HG03196 (cell line): ENCODE measurements at regions not wholly inside any gene's neighbourhood (a gene's known extent, or its start where the extent isn't known, plus 50 kb on each side); places are given as distances from the start of the nearest gene placed in this dataset.

Source experiments
- ATAC-seq: cut with Tn5 transposase; IDR thresholded peaks from one replicate; pipeline ENCODE4 v1.9.1; 2021; ENCODE audit not compliant: unreplicated experiment

- no peak for ATAC-seq
Measured at GRCh38 chr9:78559449-78559885, 262.5 kb downstream of the PSAT1 start.

- no peak for ATAC-seq
Measured at GRCh38 chr9:78562021-78562420, 265.1 kb downstream of the PSAT1 start.

- ATAC-seq: no peak
Measured at GRCh38 chr9:78563269-78563668, 266.3 kb downstream of the PSAT1 start.

GRCh38 chr9:78565481-78565880 lies 268.6 kb downstream of the PSAT1 start:
- ATAC-seq: no peak

DNA sequence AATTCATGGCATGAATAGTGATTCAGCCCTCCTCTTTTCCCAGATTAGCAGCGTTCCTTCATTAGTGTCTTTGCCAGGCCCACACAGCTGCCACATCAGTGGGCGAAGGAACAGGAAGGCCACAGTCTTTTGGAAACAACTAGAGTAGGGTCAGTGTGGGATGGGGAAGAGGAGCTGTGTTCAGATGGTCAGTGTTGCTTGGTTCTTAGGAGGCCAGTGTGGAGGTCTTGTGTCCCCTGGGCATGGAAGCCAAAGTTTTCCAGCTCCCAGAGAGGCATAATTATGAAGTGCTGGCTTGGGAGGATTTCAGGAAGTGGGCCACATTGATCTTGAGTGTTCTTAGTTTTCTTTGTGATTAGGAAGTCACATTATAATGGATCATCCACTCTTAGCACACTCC lies 269.6 kb downstream of the PSAT1 start:
- no peak for ATAC-seq

GRCh38 chr9:78566948-78567675 lies 270.2 kb downstream of the PSAT1 start:
- ATAC-seq: no peak

DNA sequence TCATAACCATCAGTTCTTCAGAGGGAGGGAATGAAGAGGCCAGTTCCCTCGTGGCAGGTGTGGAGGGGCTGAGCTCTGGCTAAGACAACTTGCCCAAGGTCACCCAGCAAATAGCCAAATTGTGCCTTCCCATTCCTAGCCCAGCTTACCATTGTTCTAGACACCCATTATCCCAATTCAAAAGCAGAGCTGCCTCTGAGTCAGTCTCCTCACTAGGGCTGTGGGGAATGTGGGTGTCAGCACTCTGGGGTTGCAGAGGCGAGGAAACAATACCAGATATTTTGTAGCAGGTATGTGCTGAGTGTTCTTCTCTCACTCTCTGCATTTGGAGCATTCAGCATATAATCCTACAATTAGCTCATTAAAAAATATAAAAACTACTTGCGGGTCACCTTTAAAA lies 270.8 kb downstream of the PSAT1 start:
- no peak for ATAC-seq

DNA sequence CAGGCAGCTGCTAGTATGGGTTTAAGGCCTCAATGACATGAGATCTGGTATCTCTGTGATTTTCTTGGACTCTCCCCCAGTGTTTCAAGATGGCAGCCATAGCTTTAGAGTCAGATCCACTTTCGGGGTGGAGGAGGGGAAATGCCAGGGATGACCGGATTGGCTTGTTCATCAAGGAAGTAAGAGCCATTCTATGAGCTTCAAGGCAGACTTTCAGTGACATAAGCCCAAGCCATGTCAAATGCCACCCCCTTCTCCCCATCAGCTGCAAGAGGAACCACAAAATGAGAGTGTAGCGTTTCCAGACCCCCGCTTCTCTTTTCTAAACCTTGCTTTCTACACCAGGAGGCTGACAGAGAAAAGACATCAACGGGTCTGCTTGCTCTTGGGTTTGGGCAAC lies 271.8 kb downstream of the PSAT1 start:
- ATAC-seq: no peak

DNA sequence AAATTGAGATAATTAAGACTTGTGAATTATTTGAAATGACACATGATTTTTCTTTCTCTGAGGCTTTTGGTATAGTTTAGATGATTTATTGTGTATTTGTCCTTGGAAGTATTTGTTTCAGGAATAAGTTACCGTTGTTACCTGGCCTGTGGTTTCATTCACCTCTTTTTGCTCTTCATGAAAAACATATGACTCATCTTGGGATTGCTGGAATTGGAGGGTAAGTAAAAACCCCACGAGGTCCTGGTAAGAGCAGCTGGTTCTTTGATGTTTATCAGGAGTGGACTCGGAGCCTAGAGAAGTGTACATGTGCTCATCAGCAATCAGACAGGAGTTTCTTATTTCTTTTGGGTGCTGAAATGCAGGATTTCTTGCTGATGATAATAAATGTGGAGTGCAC lies 275.3 kb downstream of the PSAT1 start:
- ATAC-seq: no peak

DNA sequence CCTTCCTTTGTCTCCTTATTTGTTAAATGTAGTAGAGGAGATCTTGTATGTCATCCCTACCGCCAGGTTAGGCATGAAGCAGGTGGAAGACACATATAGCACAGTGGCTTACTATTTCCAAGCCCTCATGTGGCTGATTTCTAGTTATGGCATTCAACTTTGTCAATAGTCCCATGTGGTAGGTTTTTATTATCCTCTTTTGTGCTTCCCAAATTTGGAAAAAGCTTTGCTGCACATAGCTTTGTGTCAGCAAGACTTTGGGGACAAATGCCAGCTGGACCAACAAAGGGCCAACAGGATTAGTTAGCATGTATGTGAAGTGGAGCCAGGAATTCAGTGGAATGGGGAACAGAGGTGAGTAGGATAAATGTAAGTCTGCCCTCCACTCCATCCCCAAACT lies 276.3 kb downstream of the PSAT1 start:
- ATAC-seq: no peak

DNA sequence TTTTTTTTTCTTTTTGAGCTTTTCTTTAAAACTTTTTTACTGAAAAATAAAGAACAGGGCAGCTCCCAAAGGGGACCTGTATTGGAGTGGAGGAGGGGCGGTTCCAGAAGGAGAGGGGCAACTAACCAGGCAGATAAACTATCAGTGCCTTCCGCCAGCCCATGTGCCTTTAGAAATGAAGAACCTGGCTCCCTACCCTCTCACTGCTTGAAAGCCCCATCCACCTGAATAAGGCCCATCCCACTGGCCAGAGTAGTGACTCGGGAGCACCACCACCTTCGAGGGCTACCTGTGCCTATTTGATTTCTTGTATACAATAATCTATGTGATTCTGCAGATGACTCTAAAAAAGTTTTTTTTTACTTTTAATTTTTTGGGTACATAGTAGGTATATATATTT lies 276.7 kb downstream of the PSAT1 start:
- ATAC-seq: no peak

- ATAC-seq: no peak
Measured at GRCh38 chr9:78574354-78575045, 277.6 kb downstream of the PSAT1 start.

DNA sequence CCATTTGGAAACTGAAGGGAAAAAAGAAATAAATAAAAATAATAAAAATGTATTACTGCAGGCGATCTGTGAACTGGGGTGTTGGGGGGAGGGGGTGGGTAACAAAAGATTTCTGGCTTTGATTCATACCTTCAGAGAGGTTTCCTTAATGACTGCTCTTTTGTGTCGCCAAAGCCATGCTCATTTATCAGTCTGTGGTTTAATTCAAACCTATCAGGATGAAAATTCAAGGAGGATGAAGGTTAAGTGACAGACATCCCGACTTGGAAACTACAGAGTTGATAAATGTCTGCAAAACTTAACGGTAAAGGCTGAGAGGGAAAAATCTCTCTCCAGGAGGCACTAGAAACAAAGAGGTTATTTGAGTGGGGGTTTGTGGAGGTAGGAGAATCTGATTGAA lies 278.2 kb downstream of the PSAT1 start:
- ATAC-seq: no peak

GRCh38 chr9:78575771-78576170 lies 278.8 kb downstream of the PSAT1 start:
- no peak for ATAC-seq

- no peak for ATAC-seq
Measured at GRCh38 chr9:78577156-78577906, 280.4 kb downstream of the PSAT1 start.

DNA sequence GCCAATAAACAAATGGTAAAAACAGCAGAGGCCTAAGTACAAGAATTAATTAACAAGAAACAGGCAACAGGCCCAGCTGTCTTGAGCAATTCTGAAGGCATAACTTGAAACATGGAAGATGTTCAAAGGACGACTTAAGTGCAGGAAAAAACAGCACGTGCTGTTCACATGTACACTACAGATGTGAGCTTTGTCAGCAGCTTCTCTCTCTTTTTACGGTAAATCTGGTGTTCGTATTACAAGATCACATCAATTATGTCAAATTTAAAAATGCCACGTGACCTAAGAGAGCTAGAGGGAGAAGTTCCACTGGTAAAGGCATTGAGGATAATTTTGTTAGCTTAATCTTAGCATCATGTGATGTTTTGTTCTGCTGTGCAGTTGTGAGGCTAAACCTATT lies 281.1 kb downstream of the PSAT1 start:
- ATAC-seq: no peak

- ATAC-seq: no peak
Measured at GRCh38 chr9:78582821-78583220, 285.9 kb downstream of the PSAT1 start.

DNA sequence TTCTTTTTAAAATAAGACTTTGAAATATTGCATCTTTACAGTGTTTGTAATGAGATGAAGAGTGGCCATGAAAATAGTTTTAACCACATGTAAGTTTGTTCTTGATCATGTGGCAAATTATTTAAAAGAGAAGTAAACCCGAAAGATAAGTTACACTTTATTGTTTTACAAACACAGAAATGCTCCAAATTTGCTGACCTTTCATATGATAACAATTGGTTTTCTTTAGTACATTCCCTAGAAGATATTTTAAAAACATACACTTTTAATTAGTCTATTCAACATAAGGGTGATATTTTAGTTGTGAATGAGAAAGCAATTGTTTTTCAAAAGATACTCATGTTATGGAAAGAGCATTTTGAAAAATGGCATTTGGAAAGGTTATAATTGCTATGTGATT lies 287.7 kb downstream of the PSAT1 start:
- ATAC-seq: no peak

DNA sequence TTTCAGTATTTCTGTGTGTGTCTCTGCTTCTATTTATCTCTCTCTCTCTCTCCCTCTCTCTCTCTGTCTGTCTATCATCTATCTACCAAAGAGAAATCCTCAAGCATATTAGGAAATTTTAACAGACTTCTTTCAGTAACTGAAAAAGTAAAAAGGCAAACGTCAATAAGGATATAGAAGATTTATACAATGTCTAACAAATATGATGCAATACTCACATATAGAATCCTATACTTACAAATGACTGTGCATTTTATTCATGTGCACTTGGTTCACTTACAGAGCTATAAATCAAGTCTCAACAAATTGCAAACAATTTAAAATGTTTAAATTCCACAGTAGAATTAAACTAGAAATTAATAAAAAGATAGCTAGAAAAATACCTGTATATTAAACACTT lies 289.0 kb downstream of the PSAT1 start:
- no peak for ATAC-seq

GRCh38 chr9:78590068-78590467 lies 293.1 kb downstream of the PSAT1 start:
- ATAC-seq: no peak

- no peak for ATAC-seq
Measured at GRCh38 chr9:78592811-78593210, 295.9 kb downstream of the PSAT1 start.
